ENCODE measurements at regions not wholly inside any gene's neighbourhood (a gene's known extent, or its start where the extent isn't known, plus 50 kb on each side); places are given as distances from the start of the nearest gene placed in this dataset.

- no peak for DNase-seq (ENCODE audit: extremely low read depth, low read depth)
- TF ChIP-seq, protein P1, sequence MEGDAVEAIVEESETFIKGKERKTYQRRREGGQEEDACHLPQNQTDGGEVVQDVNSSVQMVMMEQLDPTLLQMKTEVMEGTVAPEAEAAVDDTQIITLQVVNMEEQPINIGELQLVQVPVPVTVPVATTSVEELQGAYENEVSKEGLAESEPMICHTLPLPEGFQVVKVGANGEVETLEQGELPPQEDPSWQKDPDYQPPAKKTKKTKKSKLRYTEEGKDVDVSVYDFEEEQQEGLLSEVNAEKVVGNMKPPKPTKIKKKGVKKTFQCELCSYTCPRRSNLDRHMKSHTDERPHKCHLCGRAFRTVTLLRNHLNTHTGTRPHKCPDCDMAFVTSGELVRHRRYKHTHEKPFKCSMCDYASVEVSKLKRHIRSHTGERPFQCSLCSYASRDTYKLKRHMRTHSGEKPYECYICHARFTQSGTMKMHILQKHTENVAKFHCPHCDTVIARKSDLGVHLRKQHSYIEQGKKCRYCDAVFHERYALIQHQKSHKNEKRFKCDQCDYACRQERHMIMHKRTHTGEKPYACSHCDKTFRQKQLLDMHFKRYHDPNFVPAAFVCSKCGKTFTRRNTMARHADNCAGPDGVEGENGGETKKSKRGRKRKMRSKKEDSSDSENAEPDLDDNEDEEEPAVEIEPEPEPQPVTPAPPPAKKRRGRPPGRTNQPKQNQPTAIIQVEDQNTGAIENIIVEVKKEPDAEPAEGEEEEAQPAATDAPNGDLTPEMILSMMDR (IDR thresholded peaks at IDR 0.05; ENCODE audit: low read depth, low read length): no peak
Observed at GRCh38 chr4:108535757-108536156, 84.6 kb upstream of the RPL34 start.

GRCh38 chr4:108533876-108534275 is 86.5 kb upstream of the RPL34 start:
- no peak for DNase-seq (ENCODE audit: extremely low read depth, low read depth)
- TF ChIP-seq, protein P1 (IDR thresholded peaks at IDR 0.05; ENCODE audit: low read depth, low read length): no peak

DNA sequence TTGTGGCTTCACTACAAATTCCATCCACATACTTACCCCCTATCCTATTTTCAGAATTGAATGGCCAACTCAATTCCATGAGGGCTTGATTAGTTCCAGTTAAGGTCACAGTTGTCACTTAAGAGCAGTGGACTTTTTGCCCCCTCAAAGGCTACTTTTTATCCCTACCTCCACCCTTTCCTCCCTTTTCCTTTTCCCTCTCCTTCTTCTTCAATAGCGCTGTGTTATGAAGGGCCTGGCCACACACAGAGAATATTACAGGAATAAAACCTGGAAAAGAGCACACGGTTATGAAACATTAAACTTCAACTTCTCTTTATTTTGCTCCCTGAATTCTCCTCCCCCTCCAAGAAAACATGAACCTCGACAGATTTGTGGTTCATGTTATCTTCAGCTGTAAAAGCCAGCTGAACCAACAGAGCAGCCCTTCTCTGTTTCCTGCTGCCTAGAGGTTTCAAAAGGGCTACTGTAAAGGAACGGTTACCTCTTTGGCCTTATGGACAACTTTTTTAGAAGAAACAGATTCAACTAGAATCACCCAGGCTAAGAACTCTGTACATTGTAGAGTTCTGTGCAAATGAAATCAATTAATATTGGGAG is 87.0 kb upstream of the RPL34 start:
- TF ChIP-seq, protein P1 (IDR thresholded peaks at IDR 0.05; ENCODE audit: low read depth, low read length): no peak
- no peak for DNase-seq (ENCODE audit: extremely low read depth, low read depth)

DNA sequence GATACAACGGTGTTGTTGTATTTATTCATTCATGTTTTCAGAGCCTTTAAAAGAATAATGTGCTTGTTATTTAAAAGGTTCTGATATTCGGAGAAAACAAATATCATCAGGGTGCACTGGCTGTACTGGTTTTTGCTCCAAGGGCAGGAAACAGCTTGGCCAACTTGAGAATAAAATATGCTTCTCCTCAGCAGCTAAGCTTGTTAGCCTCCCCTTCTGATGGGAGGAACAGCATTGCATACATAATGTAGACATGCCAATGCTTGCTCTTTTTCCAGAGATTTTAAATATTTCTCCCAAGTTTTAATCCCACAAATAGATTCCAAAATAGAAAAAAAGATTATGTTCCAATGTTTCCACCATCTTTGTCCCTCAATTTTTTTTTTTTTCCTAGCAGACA is 87.6 kb upstream of the RPL34 start:
- TF ChIP-seq, protein P1 (IDR thresholded peaks at IDR 0.05; ENCODE audit: low read depth, low read length): no peak
- DNase-seq (ENCODE audit: extremely low read depth, low read depth): no peak

DNA sequence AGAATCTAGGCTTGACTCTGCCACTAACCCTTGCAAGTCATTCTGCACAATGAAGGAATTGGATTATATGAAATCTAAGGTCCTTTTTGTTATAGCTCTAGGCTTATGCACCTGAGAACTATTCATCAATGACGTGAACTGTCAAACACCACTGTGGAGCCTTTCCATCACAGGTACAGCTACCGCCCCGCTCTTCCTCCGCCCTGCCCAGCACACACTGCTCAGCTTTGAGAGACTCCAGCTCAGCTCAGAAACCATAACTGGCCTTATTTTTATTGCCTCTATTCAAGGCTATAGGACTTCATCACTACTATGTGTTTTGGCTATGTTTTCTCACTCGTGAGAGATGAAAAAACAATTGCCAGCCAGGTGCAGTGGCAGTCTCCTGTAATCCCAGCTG is 88.2 kb upstream of the RPL34 start:
- TF ChIP-seq, protein P1 (IDR thresholded peaks at IDR 0.05; ENCODE audit: low read depth, low read length): no peak
- DNase-seq (ENCODE audit: extremely low read depth, low read depth): no peak

GRCh38 chr4:108531461-108531860 is 88.9 kb upstream of the RPL34 start:
- TF ChIP-seq, protein P1 (IDR thresholded peaks at IDR 0.05; ENCODE audit: low read depth, low read length): no peak

GRCh38 chr4:108529984-108530905 is 90.1 kb upstream of the RPL34 start:
- no peak for DNase-seq (ENCODE audit: extremely low read depth, low read depth)
- TF ChIP-seq, protein P1 (IDR thresholded peaks at IDR 0.05; ENCODE audit: low read depth, low read length): no peak

More at GRCh38 chr4:108531461-108531860, 88.9 kb upstream of the RPL34 start:
- no peak for DNase-seq (ENCODE audit: extremely low read depth, low read depth)

Measured in AG09319 (cell line).